Gastroesophageal sphincter (tissue), 4 donors: ENCODE measurements at regions not wholly inside any gene's neighbourhood (a gene's known extent, or its start where the extent isn't known, plus 50 kb on each side); places are given as distances from the start of the nearest gene placed in this dataset.
"Not testable (repeated sequence)": the region's sequence is repeated elsewhere in the genome, so short reads cannot be mapped to it uniquely, and the experiment has no call there.

Experiments
- ATAC-seq: fragments of 150-250 bp; one replicate; pipeline ENCODE4 v1.9.1; 2016; ENCODE audit warnings: mild to moderate bottlenecking, moderate library complexity
- H3K27ac ChIP-seq, 4 donors: fragments of 200-600 bp; sonication (generic) in 3 of 4; 1 replicate in 3 of 4; 2 replicates in 1 of 4; pipeline ENCODE4 v1.5.1; 2016 to 2019
- H3K27me3 ChIP-seq: fragments of 200-600 bp; sonication (generic); one replicate; pipeline ENCODE4 v1.5.1; 2019
- H3K36me3 ChIP-seq, 2 donors: fragments of 200-600 bp; sonication (generic); one replicate each; pipeline ENCODE4 v1.5.1; 2019; ENCODE audit warnings: control low read depth in 1 of 2
- H3K4me1 ChIP-seq, 3 donors: fragments of 200-600 bp; sonication (generic); 1 replicate in 2 of 3; 2 replicates in 1 of 3; pipeline ENCODE4 v1.5.1; 2016 to 2019; ENCODE audit warnings: control low read depth in 2 of 3
- H3K4me3 ChIP-seq, 2 donors: fragments of 200-600 bp; sonication (generic); one replicate each; pipeline ENCODE4 v1.5.1; 2019; ENCODE audit warnings: mild to moderate bottlenecking in 1 of 2, moderate library complexity in 1 of 2
- H3K9me3 ChIP-seq, 3 donors: fragments of 200-600 bp; sonication (generic); one replicate each; pipeline ENCODE4 v1.5.1; 2017 to 2019; ENCODE audit warnings: control low read depth in 2 of 3
- EP300 ChIP-seq: sonication (generic); formaldehyde crosslinking; IDR thresholded peaks from one replicate; pipeline ENCODE4 v1.6.1; 2017; ENCODE audit warnings: antibody characterized with exemption, mild to moderate bottlenecking
- POLR2A ChIP-seq, 2 donors: fragments of 450-650 bp; IDR thresholded peaks; one replicate each; pipeline ENCODE4 v1.6.1; 2017; ENCODE audit warnings: antibody characterized with exemption in 2 of 2, mild to moderate bottlenecking in 2 of 2, moderate library complexity in 1 of 2
- POLR2AphosphoS5 ChIP-seq: sonication (generic); formaldehyde crosslinking; IDR thresholded peaks from one replicate; pipeline ENCODE4 v1.6.1; 2017; ENCODE audit warnings: antibody characterized with exemption
- WGBS, 2 donors: methylation state at CpG; one replicate each; pipeline ENCODE4 v1.1.5; 2018; ENCODE audit warnings: low coverage in 1 of 2; 5-methylcytosine and 5-hydroxymethylcytosine counted together
- TF ChIP-seq, protein P1 (sequence below), 4 experiments: fragments of 200-600 bp in 2 of 4; fragments of 450-650 bp in 2 of 4; sonication (generic) in 1 of 4; IDR thresholded peaks; one replicate each; pipeline ENCODE4 v1.5.1; 2017 to 2019; ENCODE audit warnings: antibody characterized with exemption in 4 of 4, mild to moderate bottlenecking in 2 of 4, moderate library complexity in 2 of 4

GRCh38 chr6:9699888-9700287 is 715.0 kb downstream of the TFAP2A start:
- H3K4me1 ChIP-seq, result no peaks in the 10 kb centered on the region
- no peaks in the 10 kb centered on the region for H3K27me3 ChIP-seq
- H3K9me3 ChIP-seq, result peaks cover 0 to 16% (median 0%) of the 10 kb centered on the region in 3 donors
- H3K4me3 ChIP-seq, result no peak overlapping the region
- no peaks in the 10 kb centered on the region for H3K36me3 ChIP-seq
- ATAC-seq, result no peak
- H3K27ac ChIP-seq, result no peak overlapping the region
- 58 to 71% methylated on average over 2 to 5 of the region's 5 CpGs for WGBS, 2 donors
- TF ChIP-seq POLR2A (IDR thresholded peaks at IDR 0.05) (no peak), POLR2AphosphoS5 (no peak), EP300 (no peak)
- TF ChIP-seq, protein P1, sequence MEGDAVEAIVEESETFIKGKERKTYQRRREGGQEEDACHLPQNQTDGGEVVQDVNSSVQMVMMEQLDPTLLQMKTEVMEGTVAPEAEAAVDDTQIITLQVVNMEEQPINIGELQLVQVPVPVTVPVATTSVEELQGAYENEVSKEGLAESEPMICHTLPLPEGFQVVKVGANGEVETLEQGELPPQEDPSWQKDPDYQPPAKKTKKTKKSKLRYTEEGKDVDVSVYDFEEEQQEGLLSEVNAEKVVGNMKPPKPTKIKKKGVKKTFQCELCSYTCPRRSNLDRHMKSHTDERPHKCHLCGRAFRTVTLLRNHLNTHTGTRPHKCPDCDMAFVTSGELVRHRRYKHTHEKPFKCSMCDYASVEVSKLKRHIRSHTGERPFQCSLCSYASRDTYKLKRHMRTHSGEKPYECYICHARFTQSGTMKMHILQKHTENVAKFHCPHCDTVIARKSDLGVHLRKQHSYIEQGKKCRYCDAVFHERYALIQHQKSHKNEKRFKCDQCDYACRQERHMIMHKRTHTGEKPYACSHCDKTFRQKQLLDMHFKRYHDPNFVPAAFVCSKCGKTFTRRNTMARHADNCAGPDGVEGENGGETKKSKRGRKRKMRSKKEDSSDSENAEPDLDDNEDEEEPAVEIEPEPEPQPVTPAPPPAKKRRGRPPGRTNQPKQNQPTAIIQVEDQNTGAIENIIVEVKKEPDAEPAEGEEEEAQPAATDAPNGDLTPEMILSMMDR (IDR thresholded peaks at IDR 0.05), result no peak

DNA sequence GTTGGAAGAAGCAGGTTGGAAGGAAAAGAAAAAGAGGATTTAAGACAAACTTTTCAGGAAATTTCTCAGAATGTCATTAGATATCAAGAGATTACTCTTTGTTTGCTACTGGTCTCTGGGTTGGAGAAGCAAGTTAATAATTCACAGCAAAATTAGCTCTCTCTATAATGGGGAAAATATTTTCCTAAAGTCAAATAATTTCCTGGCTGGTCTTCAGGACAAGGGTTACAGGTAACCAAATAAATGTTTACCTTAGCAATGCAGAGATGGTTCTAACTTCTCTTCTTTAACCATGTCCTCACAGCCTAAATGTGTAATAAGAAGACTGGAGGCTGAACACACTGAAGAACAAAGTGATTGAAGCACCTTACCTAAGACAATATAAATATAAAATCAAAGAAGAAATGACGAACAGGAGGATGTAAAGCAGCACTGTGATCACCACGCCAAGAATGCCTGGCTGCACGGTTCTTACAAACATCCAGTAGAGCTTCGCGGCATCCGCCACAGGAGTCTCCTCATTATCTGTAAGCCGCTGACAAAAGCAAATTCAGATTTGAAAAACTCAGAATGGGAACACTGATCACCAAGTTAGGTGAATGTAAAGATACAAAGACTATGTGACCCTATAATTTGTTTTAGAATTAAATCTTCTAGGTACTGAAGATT is 717.5 kb downstream of the TFAP2A start:
- Histone ChIP-seq H3K9me3 (peaks cover 0 to 19% (median 0%) of the 10 kb centered on the region in 3 donors), H3K27ac (no peak overlapping the region), H3K4me1 (no peaks in the 10 kb centered on the region), H3K36me3 (no peaks in the 10 kb centered on the region), H3K4me3 (no peak overlapping the region), H3K27me3 (no peaks in the 10 kb centered on the region)
- TF ChIP-seq POLR2AphosphoS5 (no peak), EP300 (no peak), POLR2A (IDR thresholded peaks at IDR 0.05) (no peak)
- TF ChIP-seq, protein P1 (IDR thresholded peaks at IDR 0.05), result no peak
- WGBS, 2 donors, result 80 to 89% methylated on average over 6 to 7 of the region's 7 CpGs
- no peak for ATAC-seq

GRCh38 chr6:9690388-9690787 is 724.5 kb downstream of the TFAP2A start:
- no peak for ATAC-seq
- no peaks in the 10 kb centered on the region for H3K4me1 ChIP-seq
- no peak overlapping the region for H3K27ac ChIP-seq
- no peaks in the 10 kb centered on the region for H3K36me3 ChIP-seq
- no peaks in the 10 kb centered on the region for H3K27me3 ChIP-seq
- TF ChIP-seq POLR2A (IDR thresholded peaks at IDR 0.05) (no peak), POLR2AphosphoS5 (no peak), EP300 (no peak)
- TF ChIP-seq, protein P1 (IDR thresholded peaks at IDR 0.05), result no peak
- peaks cover 0 to 8% (median 0%) of the 10 kb centered on the region in 3 donors for H3K9me3 ChIP-seq
- no peak overlapping the region for H3K4me3 ChIP-seq

GRCh38 chr6:9680727-9681126 is 734.1 kb downstream of the TFAP2A start:
- not testable (repeated sequence) for ATAC-seq, H3K36me3 ChIP-seq, H3K4me1 ChIP-seq, H3K9me3 ChIP-seq, H3K27ac ChIP-seq, H3K27me3 ChIP-seq, H3K4me3 ChIP-seq
- 88 to 93% methylated on average over 4 to 5 of the region's 6 CpGs for WGBS, 2 donors

DNA sequence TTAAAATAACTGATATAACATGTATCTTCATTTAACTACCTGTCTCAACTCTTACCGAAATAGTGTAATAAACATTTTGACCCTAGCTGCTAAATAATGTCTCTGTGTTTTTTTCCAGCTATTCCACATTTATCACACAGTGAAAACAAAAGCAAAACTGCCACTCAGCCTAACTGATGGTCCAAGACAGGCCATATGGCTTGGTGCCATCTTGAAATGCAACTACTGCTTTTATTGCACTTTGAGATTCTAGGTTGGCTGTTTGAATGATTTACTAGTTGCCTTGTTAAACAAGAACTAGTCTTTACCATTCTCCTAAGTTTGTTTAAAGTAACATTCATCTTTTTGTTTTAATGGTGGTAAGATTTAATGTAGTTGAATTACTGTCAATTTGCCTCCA is 739.8 kb downstream of the TFAP2A start:
- no peak overlapping the region for H3K27ac ChIP-seq
- no peaks in the 10 kb centered on the region for H3K4me1 ChIP-seq
- H3K27me3 ChIP-seq, result no peaks in the 10 kb centered on the region
- H3K9me3 ChIP-seq, result no peaks in the 10 kb centered on the region
- TF ChIP-seq, protein P1 (IDR thresholded peaks at IDR 0.05), result no peak
- TF ChIP-seq POLR2AphosphoS5 (no peak), EP300 (no peak), POLR2A (IDR thresholded peaks at IDR 0.05) (no peak)
- ATAC-seq, result no peak
- no peaks in the 10 kb centered on the region for H3K36me3 ChIP-seq
- WGBS, 2 donors, result 0 to 35% methylated on average over 1 of the region's 1 CpG
- no peak overlapping the region for H3K4me3 ChIP-seq
